OCI-LY7 (cell line): ENCODE measurements at regions not wholly inside any gene's neighbourhood (a gene's known extent, or its start where the extent isn't known, plus 50 kb on each side); places are given as distances from the start of the nearest gene placed in this dataset.

Experiments
- BruUV-seq: library from RNA; stranded (reverse); fragments of 400-500 nt; replicated peaks from 2 replicates; lab custom pipeline; 2021; lab: Mats Ljungman, UMichigan
- CTCF ChIA-PET: fragments of 300-600 bp; sonication (Branson Sonifier 250); formaldehyde crosslinking; loops from one replicate; lab custom pipeline; 2022; ENCODE audit warnings: antibody characterized with exemption; ENCODE audit not compliant: unreplicated experiment; lab: Charles Lee
- POLR2A ChIA-PET: fragments of 300-600 bp; sonication (Branson Sonifier 250); formaldehyde crosslinking; loops from one replicate; lab custom pipeline; 2022; ENCODE audit warnings: antibody characterized with exemption; lab: Charles Lee
- DNase-seq: peaks from one replicate; pipeline ENCODE4 v3.0.0-alpha.2; 2015; ENCODE audit warnings: low spot score
- H2AFZ ChIP-seq: fragments of 200-600 bp; sonication (generic), shearing (Covaris generic); 2 replicates; pipeline ENCODE4 v1.6.1; 2014; ENCODE audit warnings: mild to moderate bottlenecking, antibody characterized with exemption, low read length, moderate library complexity
- H3K27ac ChIP-seq: fragments of 200-600 bp; sonication (generic); 2 replicates; pipeline ENCODE4 v1.5.1; 2014; ENCODE audit warnings: mixed run types, low read depth, mild to moderate bottlenecking, moderate library complexity, low read length, inconsistent platforms; ENCODE audit not compliant: poor library complexity, severe bottlenecking
- H3K36me3 ChIP-seq: fragments of 200-600 bp; sonication (generic); 2 replicates; pipeline ENCODE4 v1.6.1; 2014; ENCODE audit warnings: mild to moderate bottlenecking, antibody characterized with exemption, low read length, moderate library complexity, mixed read lengths; ENCODE audit not compliant: insufficient read depth
- H3K4me1 ChIP-seq: fragments of 200-600 bp; sonication (generic); 2 replicates; pipeline ENCODE4 v1.5.1; 2014; ENCODE audit warnings: mild to moderate bottlenecking, low read length; ENCODE audit not compliant: insufficient read depth, poor library complexity, severe bottlenecking
- H3K4me2 ChIP-seq: fragments of 200-600 bp; sonication (generic); 2 replicates; pipeline ENCODE4 v1.6.1; 2014; ENCODE audit warnings: mild to moderate bottlenecking, low read length
- H3K4me3 ChIP-seq: fragments of 200-600 bp; sonication (generic); 2 replicates; pipeline ENCODE4 v1.5.1; 2014; ENCODE audit warnings: mild to moderate bottlenecking, low read depth, low read length; ENCODE audit not compliant: poor library complexity, severe bottlenecking
- H3K79me2 ChIP-seq: fragments of 200-600 bp; sonication (generic); 2 replicates; pipeline ENCODE4 v1.6.1; 2016; ENCODE audit warnings: low read depth, mild to moderate bottlenecking, low read length, moderate library complexity, mixed read lengths; ENCODE audit not compliant: insufficient read depth
- H3K9me2 ChIP-seq: fragments of 200-600 bp; sonication (generic); 2 replicates; pipeline ENCODE4 v1.6.1; 2016; ENCODE audit warnings: mild to moderate bottlenecking, low read length, mixed read lengths; ENCODE audit not compliant: insufficient read depth
- H3K9me3 ChIP-seq: fragments of 200-600 bp; sonication (generic); 2 replicates; pipeline ENCODE4 v1.6.1; 2014; ENCODE audit warnings: mild to moderate bottlenecking, mixed run types, low read length, mixed read lengths
- H4K20me1 ChIP-seq: fragments of 200-600 bp; sonication (generic); 2 replicates; pipeline ENCODE4 v1.6.1; 2014; ENCODE audit warnings: mild to moderate bottlenecking, antibody characterized with exemption, low read length, moderate library complexity, mixed read lengths; ENCODE audit not compliant: insufficient read depth
- CTCF ChIP-seq: fragments of 200-600 bp; sonication (generic); conservative IDR thresholded peaks from 2 replicates; pipeline ENCODE4 v1.5.1; 2014; ENCODE audit warnings: mild to moderate bottlenecking, antibody characterized with exemption, low read length, moderate library complexity, mixed read lengths
- EZH2phosphoT487 ChIP-seq: fragments of 200-600 bp; sonication (generic); IDR thresholded peaks from 2 replicates; pipeline ENCODE4 v1.6.1; 2018; ENCODE audit warnings: low read depth, borderline replicate concordance, mild to moderate bottlenecking, mixed run types, antibody characterized with exemption, low read length, moderate library complexity, mixed read lengths
- intact Hi-C: fragments of 100-400 bp; cut with micrococcal nuclease; formaldehyde crosslinking; loops from one replicate; pipeline ENCODE4 v1.10.0; 2022; ENCODE audit not compliant: unreplicated experiment

- TF ChIP-seq CTCF, result no peak
- TF ChIP-seq EZH2phosphoT487, result no peak
- Histone ChIP-seq H3K27ac (no peak overlapping the region), H3K4me2 (no peak overlapping the region), H2AFZ (no peak overlapping the region), H3K36me3 (no peaks in the 10 kb centered on the region), H3K4me1 (no peaks in the 10 kb centered on the region), H3K9me2 (no peaks in the 10 kb centered on the region), H3K4me3 (no peak overlapping the region), H3K79me2 (no peaks in the 10 kb centered on the region), H4K20me1 (no peaks in the 10 kb centered on the region), H3K9me3 (no peaks in the 10 kb centered on the region)
- CTCF ChIA-PET, result no interaction called here
- POLR2A ChIA-PET, result no interaction called here
- no peak for DNase-seq
- intact Hi-C loops, result no loop called here
- no TSS peak for BruUV-seq
These were observed 162.7 kb upstream of the SLC7A11 start for GRCh38 chr4:138404801-138405200.

DNA sequence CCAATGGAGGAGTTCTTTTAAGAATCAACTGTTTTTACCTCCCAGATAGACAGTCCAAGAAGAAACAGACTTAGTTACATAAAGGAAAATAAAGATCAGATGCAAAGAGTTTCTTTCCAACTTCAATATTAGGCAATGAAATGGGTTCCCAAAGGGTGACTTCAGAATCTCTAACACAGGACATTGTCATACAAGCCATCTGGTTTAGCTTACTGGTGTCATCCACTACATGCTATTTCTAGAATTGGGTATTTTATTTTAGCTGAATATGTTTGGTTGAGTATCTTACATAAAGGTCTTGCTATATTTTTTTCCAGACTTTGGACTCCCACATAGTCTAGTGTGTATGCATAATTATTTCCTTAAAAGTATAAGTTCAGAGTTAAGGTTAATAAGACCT is 162.1 kb upstream of the SLC7A11 start:
- no peak overlapping the region for H3K4me2 ChIP-seq
- no peak overlapping the region for H2AFZ ChIP-seq
- no peaks in the 10 kb centered on the region for H3K4me1 ChIP-seq
- ChIA-PET CTCF (no interaction called here), POLR2A (no interaction called here)
- H3K9me2 ChIP-seq, result no peaks in the 10 kb centered on the region
- intact Hi-C loops, result no loop called here
- no peak for DNase-seq
- H3K4me3 ChIP-seq, result no peak overlapping the region
- no peaks in the 10 kb centered on the region for H3K36me3 ChIP-seq
- TF ChIP-seq EZH2phosphoT487 (no peak), CTCF (no peak)
- no peaks in the 10 kb centered on the region for H3K9me3 ChIP-seq
- no peak overlapping the region for H3K27ac ChIP-seq
- H3K79me2 ChIP-seq, result no peaks in the 10 kb centered on the region
- BruUV-seq, result no TSS peak
- H4K20me1 ChIP-seq, result no peaks in the 10 kb centered on the region

DNA sequence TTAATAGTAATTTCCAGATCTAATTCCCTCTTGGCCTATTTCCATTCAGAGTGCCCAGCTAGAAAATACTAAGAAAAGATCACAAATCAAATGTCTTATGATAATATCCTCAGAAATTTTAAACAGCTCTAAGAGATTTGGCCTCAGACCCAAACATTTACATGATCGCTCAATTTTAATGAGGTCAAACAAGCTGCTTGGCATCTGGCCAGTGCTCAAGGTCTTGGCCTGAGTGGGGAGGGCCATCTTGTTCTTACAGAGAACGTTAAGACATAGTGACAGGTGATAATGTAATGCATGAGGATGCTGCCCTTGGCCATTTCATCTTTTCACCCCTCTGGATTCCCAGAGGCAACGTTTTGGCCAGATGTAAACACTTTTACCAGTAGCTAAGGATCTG is 159.2 kb upstream of the SLC7A11 start:
- Histone ChIP-seq H3K79me2 (no peaks in the 10 kb centered on the region), H3K9me3 (no peaks in the 10 kb centered on the region), H3K9me2 (no peaks in the 10 kb centered on the region), H3K4me1 (no peaks in the 10 kb centered on the region), H4K20me1 (no peaks in the 10 kb centered on the region), H3K36me3 (no peaks in the 10 kb centered on the region), H2AFZ (no peak overlapping the region), H3K4me3 (no peak overlapping the region), H3K27ac (no peak overlapping the region), H3K4me2 (no peak overlapping the region)
- POLR2A ChIA-PET, result no interaction called here
- BruUV-seq, result no TSS peak
- intact Hi-C loops, result no loop called here
- CTCF ChIA-PET, result no interaction called here
- no peak for DNase-seq
- TF ChIP-seq CTCF (no peak), EZH2phosphoT487 (no peak)
